ENCODE measurements at regions not wholly inside any gene's neighbourhood (a gene's known extent, or its start where the extent isn't known, plus 50 kb on each side); places are given as distances from the start of the nearest gene placed in this dataset.

GRCh38 chr3:28846971-28847478, 433.8 kb upstream of the RBMS3 start:
- no peak overlapping the region for H3K27ac Mint-ChIP-seq (ENCODE audit: low read depth)
- no peak for DNase-seq (ENCODE audit: low spot score in 2 of 2)
- no peaks in the 10 kb centered on the region for H3K4me1 Mint-ChIP-seq

GRCh38 chr3:28847736-28848135, 433.1 kb upstream of the RBMS3 start:
- H3K4me1 Mint-ChIP-seq: no peaks in the 10 kb centered on the region
- no peak overlapping the region for H3K27ac Mint-ChIP-seq (ENCODE audit: low read depth)
- ATAC-seq (replicated peaks; ENCODE audit: extremely low read depth, poor library complexity, severe bottlenecking) (no peak), DNase-seq (ENCODE audit: low spot score in 2 of 2) (no peak)
- no peak overlapping the region for H3K4me3 Mint-ChIP-seq
- H3K36me3 Mint-ChIP-seq (ENCODE audit: insufficient read depth): no peaks in the 10 kb centered on the region
- H3K27me3 Mint-ChIP-seq: no peaks in the 10 kb centered on the region
- peaks cover 6% of the 10 kb centered on the region for H3K9me3 Mint-ChIP-seq

More at GRCh38 chr3:28846971-28847478, 433.8 kb upstream of the RBMS3 start:
- H3K36me3 Mint-ChIP-seq (ENCODE audit: insufficient read depth): no peaks in the 10 kb centered on the region
- ATAC-seq (replicated peaks; ENCODE audit: extremely low read depth, poor library complexity, severe bottlenecking): no peak
- no peaks in the 10 kb centered on the region for H3K27me3 Mint-ChIP-seq
- H3K9me3 Mint-ChIP-seq: peaks cover 6% of the 10 kb centered on the region
- no peak overlapping the region for H3K4me3 Mint-ChIP-seq

- DNase-seq (ENCODE audit: low spot score in 2 of 2) (no peak), ATAC-seq (replicated peaks; ENCODE audit: extremely low read depth, poor library complexity, severe bottlenecking) (no peak)
- Mint-ChIP-seq H3K36me3 (ENCODE audit: insufficient read depth) (no peaks in the 10 kb centered on the region), H3K4me1 (no peaks in the 10 kb centered on the region), H3K9me3 (peaks cover 3% of the 10 kb centered on the region), H3K27ac (ENCODE audit: low read depth) (no peak overlapping the region), H3K27me3 (no peaks in the 10 kb centered on the region), H3K4me3 (no peak overlapping the region)
Observed at GRCh38 chr3:28850186-28850585, 430.7 kb upstream of the RBMS3 start.

GRCh38 chr3:28853830-28854229, 427.0 kb upstream of the RBMS3 start:
- Mint-ChIP-seq H3K4me3 (no peak overlapping the region), H3K36me3 (ENCODE audit: insufficient read depth) (no peaks in the 10 kb centered on the region), H3K4me1 (no peaks in the 10 kb centered on the region), H3K27ac (ENCODE audit: low read depth) (no peak overlapping the region), H3K9me3 (peaks cover under 1% of the 10 kb centered on the region), H3K27me3 (no peaks in the 10 kb centered on the region)
- no peak for DNase-seq (ENCODE audit: low spot score in 2 of 2)
- no peak for ATAC-seq (replicated peaks; ENCODE audit: extremely low read depth, poor library complexity, severe bottlenecking)

GRCh38 chr3:28856796-28857195, 424.1 kb upstream of the RBMS3 start:
- Mint-ChIP-seq H3K4me1 (no peaks in the 10 kb centered on the region), H3K9me3 (peaks cover 6% of the 10 kb centered on the region), H3K36me3 (ENCODE audit: insufficient read depth) (no peaks in the 10 kb centered on the region), H3K4me3 (no peak overlapping the region), H3K27ac (ENCODE audit: low read depth) (no peak overlapping the region), H3K27me3 (no peaks in the 10 kb centered on the region)
- no peak for ATAC-seq (replicated peaks; ENCODE audit: extremely low read depth, poor library complexity, severe bottlenecking)
- DNase-seq (ENCODE audit: low spot score in 2 of 2): no peak

GRCh38 chr3:28859897-28860296, 421.0 kb upstream of the RBMS3 start:
- H3K9me3 Mint-ChIP-seq: peaks cover 10% of the 10 kb centered on the region
- DNase-seq (ENCODE audit: low spot score in 2 of 2) (no peak), ATAC-seq (replicated peaks; ENCODE audit: extremely low read depth, poor library complexity, severe bottlenecking) (no peak)
- H3K4me3 Mint-ChIP-seq: no peak overlapping the region
- no peaks in the 10 kb centered on the region for H3K36me3 Mint-ChIP-seq (ENCODE audit: insufficient read depth)
- no peaks in the 10 kb centered on the region for H3K4me1 Mint-ChIP-seq
- H3K27ac Mint-ChIP-seq (ENCODE audit: low read depth): no peak overlapping the region
- no peaks in the 10 kb centered on the region for H3K27me3 Mint-ChIP-seq

GRCh38 chr3:28860307-28860706, 420.6 kb upstream of the RBMS3 start:
- Mint-ChIP-seq H3K27ac (ENCODE audit: low read depth) (no peak overlapping the region), H3K9me3 (peaks cover 10% of the 10 kb centered on the region), H3K4me3 (no peak overlapping the region), H3K36me3 (ENCODE audit: insufficient read depth) (no peaks in the 10 kb centered on the region), H3K27me3 (no peaks in the 10 kb centered on the region), H3K4me1 (no peaks in the 10 kb centered on the region)
- DNase-seq (ENCODE audit: low spot score in 2 of 2): no peak
- no peak for ATAC-seq (replicated peaks; ENCODE audit: extremely low read depth, poor library complexity, severe bottlenecking)

GRCh38 chr3:28863186-28863585, 417.7 kb upstream of the RBMS3 start:
- Mint-ChIP-seq H3K9me3 (peaks cover 15% of the 10 kb centered on the region), H3K36me3 (ENCODE audit: insufficient read depth) (no peaks in the 10 kb centered on the region), H3K27ac (ENCODE audit: low read depth) (no peak overlapping the region), H3K4me1 (no peaks in the 10 kb centered on the region), H3K4me3 (no peak overlapping the region), H3K27me3 (no peaks in the 10 kb centered on the region)
- no peak for DNase-seq (ENCODE audit: low spot score in 2 of 2)
- no peak for ATAC-seq (replicated peaks; ENCODE audit: extremely low read depth, poor library complexity, severe bottlenecking)

GRCh38 chr3:28867836-28868235, 413.0 kb upstream of the RBMS3 start:
- ATAC-seq (replicated peaks; ENCODE audit: extremely low read depth, poor library complexity, severe bottlenecking) (no peak), DNase-seq (ENCODE audit: low spot score in 2 of 2) (no peak)
- Mint-ChIP-seq H3K9me3 (peaks cover 4% of the 10 kb centered on the region), H3K27me3 (no peaks in the 10 kb centered on the region), H3K27ac (ENCODE audit: low read depth) (no peak overlapping the region), H3K36me3 (ENCODE audit: insufficient read depth) (no peaks in the 10 kb centered on the region), H3K4me1 (no peaks in the 10 kb centered on the region), H3K4me3 (no peak overlapping the region)

GRCh38 chr3:28868897-28869296, 412.0 kb upstream of the RBMS3 start:
- DNase-seq (ENCODE audit: low spot score in 2 of 2) (no peak), ATAC-seq (replicated peaks; ENCODE audit: extremely low read depth, poor library complexity, severe bottlenecking) (no peak)
- H3K27ac Mint-ChIP-seq (ENCODE audit: low read depth): no peak overlapping the region
- peaks cover 4% of the 10 kb centered on the region for H3K9me3 Mint-ChIP-seq
- H3K4me1 Mint-ChIP-seq: no peaks in the 10 kb centered on the region
- H3K4me3 Mint-ChIP-seq: no peak overlapping the region
- no peaks in the 10 kb centered on the region for H3K27me3 Mint-ChIP-seq
- H3K36me3 Mint-ChIP-seq (ENCODE audit: insufficient read depth): no peaks in the 10 kb centered on the region

GRCh38 chr3:28877912-28878311, 403.0 kb upstream of the RBMS3 start:
- ATAC-seq (replicated peaks; ENCODE audit: extremely low read depth, poor library complexity, severe bottlenecking) (no peak), DNase-seq (ENCODE audit: low spot score in 2 of 2) (no peak)
- no peak overlapping the region for H3K27ac Mint-ChIP-seq (ENCODE audit: low read depth)
- no peak overlapping the region for H3K4me3 Mint-ChIP-seq
- H3K9me3 Mint-ChIP-seq: no peaks in the 10 kb centered on the region
- peaks cover 2% of the 10 kb centered on the region for H3K36me3 Mint-ChIP-seq (ENCODE audit: insufficient read depth)
- no peaks in the 10 kb centered on the region for H3K4me1 Mint-ChIP-seq
- peaks cover 11% of the 10 kb centered on the region for H3K27me3 Mint-ChIP-seq

GRCh38 chr3:28890373-28890772, 390.5 kb upstream of the RBMS3 start:
- no peak for ATAC-seq (replicated peaks; ENCODE audit: extremely low read depth, poor library complexity, severe bottlenecking)
- Mint-ChIP-seq H3K27me3 (no peaks in the 10 kb centered on the region), H3K36me3 (ENCODE audit: insufficient read depth) (peaks cover 2% of the 10 kb centered on the region), H3K27ac (ENCODE audit: low read depth) (no peak overlapping the region), H3K4me1 (no peaks in the 10 kb centered on the region), H3K4me3 (no peak overlapping the region), H3K9me3 (peaks cover 5% of the 10 kb centered on the region)
- no peak for DNase-seq (ENCODE audit: low spot score in 2 of 2)

GRCh38 chr3:28891485-28891884, 389.4 kb upstream of the RBMS3 start:
- H3K4me1 Mint-ChIP-seq: no peaks in the 10 kb centered on the region
- H3K27me3 Mint-ChIP-seq: no peaks in the 10 kb centered on the region
- no peak for DNase-seq (ENCODE audit: low spot score in 2 of 2)
- no peak overlapping the region for H3K27ac Mint-ChIP-seq (ENCODE audit: low read depth)
- H3K36me3 Mint-ChIP-seq (ENCODE audit: insufficient read depth): peaks cover 2% of the 10 kb centered on the region
- H3K4me3 Mint-ChIP-seq: no peak overlapping the region
- ATAC-seq (replicated peaks; ENCODE audit: extremely low read depth, poor library complexity, severe bottlenecking): no peak
- peaks cover 5% of the 10 kb centered on the region for H3K9me3 Mint-ChIP-seq

- peaks cover 11% of the 10 kb centered on the region for H3K9me3 Mint-ChIP-seq
- no peaks in the 10 kb centered on the region for H3K36me3 Mint-ChIP-seq (ENCODE audit: insufficient read depth)
- DNase-seq (ENCODE audit: low spot score in 2 of 2) (no peak), ATAC-seq (replicated peaks; ENCODE audit: extremely low read depth, poor library complexity, severe bottlenecking) (no peak)
- no peaks in the 10 kb centered on the region for H3K27me3 Mint-ChIP-seq
- H3K27ac Mint-ChIP-seq (ENCODE audit: low read depth): no peak overlapping the region
- H3K4me1 Mint-ChIP-seq: no peaks in the 10 kb centered on the region
- no peak overlapping the region for H3K4me3 Mint-ChIP-seq
Observed at GRCh38 chr3:28900301-28900700, 380.6 kb upstream of the RBMS3 start.
